HG02852 (cell line): ENCODE measurements at regions not wholly inside any gene's neighbourhood (a gene's known extent, or its start where the extent isn't known, plus 50 kb on each side); places are given as distances from the start of the nearest gene placed in this dataset.
"Not testable (repeated sequence)": the region's sequence is repeated elsewhere in the genome, so short reads cannot be mapped to it uniquely, and the experiment has no call there.

Source experiments
- ATAC-seq: cut with Tn5 transposase; IDR thresholded peaks from one replicate; pipeline ENCODE4 v1.9.1; 2021; ENCODE audit warnings: mild to moderate bottlenecking, moderate library complexity; ENCODE audit not compliant: unreplicated experiment

DNA sequence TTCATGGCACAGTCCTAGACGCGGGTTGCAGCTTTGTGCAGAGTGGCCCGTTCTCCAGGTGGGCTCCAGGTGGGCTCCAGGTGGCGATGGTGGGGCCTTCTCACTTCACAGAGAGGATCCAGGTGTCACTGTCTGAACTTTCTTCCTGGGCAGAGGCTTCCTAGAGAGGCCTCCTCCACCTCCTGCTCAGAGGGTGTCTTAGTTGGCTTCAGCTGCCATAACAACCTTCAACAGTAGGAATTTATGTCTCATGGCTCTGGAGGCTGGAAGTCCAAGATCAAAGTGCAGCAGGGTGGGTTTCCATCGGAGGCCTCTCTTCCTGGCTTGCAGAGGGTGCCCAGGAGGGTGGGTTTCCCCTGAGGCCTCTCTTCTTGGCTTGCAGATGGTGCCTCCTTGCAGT, 125.1 kb downstream of the GLRX3 start:
- no peak for ATAC-seq

DNA sequence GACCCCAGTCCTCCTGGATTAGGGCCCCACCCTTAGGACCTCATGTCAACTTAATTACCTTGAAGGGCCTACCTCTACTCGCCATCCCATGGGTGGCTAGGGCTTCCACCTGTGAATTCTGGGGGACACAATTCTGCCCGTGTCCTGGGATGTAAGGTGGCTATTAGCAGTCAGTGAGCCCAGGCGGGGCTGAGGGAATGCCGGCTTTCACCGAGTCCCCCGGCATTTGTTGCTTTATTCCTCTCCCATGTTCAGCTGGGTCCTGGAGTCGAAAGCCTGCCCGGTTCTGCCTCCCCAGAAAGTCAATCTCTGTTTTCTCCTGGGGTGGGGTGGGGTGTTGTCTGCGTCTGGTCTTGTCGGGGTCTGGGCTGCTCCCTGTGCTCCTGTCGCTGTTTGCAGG, 125.6 kb downstream of the GLRX3 start:
- ATAC-seq, result no peak

DNA sequence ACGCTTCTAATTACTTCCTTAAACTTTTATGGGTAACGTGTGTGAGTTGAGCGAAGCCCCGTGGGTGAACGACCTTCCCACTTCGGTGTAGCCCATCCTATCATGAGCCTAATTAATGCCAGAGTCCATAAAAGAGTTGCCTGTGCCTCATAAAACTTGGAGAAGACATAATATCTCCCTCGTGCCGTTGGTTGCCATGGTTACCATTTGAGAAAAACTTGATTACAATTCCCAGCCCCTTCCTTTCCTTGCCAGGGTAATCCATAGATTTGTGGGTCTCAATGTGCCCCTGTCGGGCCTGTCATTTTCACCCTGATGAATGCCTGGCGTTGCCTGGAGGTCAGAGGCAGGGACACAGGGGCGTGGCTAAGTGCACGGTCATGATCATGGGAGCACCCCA, 127.1 kb downstream of the GLRX3 start:
- no peak for ATAC-seq

DNA sequence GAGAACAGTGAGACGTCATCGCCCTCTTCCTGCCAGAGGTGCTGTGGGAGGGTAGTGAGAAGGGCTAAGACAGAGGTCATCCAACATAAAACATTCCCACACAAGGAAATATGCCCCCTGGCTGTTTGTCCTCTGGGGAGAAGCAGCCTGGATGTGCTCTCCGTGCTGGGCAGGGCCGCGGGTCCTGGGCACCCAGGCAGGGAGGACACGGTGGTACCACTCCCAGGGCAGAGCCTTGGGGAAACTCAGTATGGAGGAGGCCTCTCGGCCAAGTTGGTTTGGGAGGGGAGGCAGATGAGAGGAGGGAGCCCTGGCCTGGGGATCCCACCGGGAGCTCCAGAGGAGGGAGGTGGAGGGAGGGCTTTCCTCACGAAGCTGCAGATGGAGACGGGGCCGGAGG, 129.4 kb downstream of the GLRX3 start:
- ATAC-seq, result no peak

DNA sequence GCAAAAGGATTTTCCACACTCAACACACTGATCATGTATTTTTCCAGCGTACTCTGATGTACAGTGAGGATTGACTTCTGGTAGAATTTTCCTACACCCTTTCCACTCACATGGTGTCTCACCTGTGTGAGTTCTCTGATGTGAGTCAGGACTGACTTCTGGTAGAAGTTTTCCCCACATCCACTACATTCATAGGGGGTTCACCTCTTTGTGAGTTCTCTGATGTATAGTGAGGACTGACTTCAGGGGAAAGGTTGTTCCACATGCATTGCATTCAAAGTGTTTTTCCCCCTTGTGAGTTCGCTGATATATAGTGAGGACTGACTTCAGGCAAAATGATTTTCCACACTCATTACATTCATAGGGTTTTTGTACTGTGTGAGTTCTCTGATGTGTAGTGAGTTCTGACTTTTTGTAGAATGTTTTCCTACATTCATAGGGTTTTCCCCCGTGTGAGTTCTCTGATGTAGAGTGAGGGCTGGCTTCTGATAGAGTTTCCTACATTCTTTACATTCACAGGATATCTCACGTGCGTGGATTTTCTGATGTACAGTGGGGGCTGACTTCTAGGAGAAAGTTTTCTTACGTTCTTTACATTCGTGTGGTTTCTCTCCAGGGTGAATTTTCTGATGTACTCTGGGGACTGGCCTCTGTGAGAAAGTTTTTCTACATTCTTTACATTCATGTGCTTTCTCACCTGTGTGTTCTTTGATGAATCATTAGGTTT, 146.5 kb downstream of the GLRX3 start:
- ATAC-seq, result no peak

DNA sequence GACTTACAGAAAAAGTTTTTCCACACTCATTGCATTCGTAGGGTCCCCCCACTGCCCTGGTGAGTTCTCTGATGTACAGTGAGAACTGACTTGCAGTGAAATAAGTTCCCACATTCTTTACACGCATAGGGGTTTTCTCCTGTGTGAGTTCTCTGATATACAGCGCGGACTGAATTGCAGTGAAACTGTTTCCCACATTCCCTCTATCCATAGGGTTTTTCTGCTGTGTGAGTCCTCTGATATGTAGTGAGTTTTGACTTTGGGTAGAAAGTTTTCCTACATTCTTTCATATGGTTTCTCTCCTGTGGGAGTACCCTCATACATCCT, 147.0 kb downstream of the GLRX3 start:
- ATAC-seq, result no peak

DNA sequence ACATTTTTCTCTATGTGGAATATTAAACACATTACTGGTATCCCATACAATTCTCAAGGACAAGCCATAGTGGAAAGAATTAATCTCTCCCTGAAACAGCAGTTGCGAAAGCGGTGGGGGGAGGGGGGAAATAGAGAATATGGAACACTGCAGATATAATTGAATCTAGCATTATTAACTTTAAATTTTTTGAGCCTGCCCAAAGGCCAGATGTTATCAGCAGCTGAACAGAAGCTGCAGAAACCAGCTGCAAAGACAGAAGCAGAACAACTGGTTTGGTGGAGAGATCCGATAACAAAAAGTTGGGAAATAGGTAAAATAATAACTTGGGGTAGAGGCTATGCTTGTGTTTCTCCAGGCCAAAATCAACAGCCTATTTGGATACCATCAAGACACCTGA, 159.6 kb downstream of the GLRX3 start:
- not testable (repeated sequence) for ATAC-seq

DNA sequence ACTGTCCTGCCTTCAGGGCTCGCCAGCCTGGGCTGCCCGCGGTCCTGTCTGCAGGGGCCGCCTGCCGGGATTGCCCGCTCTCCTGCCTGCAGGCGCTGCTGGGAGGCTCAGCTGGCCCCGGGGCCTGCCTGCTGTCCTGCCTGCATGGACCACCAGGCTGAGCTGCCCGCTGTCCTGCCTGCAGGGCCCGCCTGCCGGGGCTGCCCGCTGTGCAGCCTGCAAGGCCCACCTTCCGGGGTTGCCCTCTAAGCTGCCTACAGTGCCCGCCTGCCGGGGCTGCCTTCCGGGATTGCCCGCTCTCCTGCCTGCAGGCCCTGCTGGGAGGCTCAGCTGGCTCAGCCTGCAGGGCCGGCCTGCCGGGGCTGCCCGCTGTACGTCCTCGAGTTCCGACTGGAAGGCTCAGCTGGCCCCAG, 164.4 kb downstream of the GLRX3 start:
- peak; percentile 44 for ATAC-seq

DNA sequence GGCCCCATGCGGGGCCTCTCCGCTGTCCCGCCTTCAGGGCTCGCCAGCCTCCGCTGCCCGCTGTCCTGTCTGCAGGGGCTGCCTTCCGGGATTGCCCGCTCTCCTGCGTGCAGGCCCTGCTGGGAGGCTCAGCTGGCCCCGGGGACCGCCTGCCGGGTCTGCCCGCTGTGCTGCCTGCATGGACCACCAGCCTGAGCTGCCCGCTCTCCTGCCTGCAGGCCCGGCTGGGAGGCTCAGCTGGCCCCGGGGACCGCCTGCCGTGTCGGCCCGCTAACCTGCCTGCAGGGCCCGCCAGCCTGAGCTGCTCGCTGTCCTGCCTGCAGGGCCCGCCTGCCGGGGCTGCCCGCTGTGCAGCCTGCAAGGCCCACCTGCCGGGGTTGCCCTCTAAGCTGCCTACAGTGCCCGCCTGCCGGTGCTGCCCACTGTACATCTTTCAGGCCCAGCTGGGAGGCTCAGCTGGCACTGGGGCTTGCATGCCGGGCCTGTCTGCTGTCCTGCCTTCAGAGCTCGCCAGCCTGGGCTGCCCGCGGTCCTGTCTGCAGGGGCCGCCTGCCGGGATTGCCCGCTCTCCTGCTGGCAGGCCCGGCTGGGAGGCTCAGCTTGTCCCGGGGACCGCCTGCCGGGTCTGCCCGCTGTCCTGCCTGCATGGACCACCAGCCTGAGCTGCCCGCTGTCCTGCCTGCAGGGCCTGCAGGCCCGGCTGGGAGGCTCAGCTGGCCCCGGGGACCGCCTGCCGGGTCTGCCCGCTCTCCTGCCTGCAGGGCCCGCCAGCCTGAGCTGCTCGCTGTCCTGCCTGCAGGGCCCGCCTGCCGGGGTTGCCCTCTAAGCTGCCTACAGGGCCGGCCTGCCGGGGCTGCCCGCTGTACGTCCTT, 165.1 kb downstream of the GLRX3 start:
- peak; percentile 73 for ATAC-seq

DNA sequence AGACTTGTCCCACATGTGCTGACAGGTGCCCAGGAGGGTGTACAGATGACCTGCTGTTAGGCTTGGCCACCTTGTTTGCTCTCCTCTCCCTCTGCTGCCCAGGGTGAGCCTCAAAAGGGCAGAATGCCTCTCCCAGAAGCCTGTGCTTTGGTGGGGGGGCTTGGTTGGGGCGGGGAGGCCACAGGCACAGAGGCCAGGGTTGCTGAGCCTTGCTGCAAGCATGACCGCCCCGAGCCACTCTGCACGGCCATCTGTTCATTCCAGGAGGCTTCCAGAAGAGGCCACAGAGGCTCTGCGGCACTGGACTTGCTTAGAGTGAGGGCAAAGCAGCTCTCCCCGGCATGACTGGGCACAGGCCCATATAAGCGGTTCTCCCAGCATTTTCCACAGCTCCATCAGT, 190.8 kb downstream of the GLRX3 start:
- no peak for ATAC-seq

DNA sequence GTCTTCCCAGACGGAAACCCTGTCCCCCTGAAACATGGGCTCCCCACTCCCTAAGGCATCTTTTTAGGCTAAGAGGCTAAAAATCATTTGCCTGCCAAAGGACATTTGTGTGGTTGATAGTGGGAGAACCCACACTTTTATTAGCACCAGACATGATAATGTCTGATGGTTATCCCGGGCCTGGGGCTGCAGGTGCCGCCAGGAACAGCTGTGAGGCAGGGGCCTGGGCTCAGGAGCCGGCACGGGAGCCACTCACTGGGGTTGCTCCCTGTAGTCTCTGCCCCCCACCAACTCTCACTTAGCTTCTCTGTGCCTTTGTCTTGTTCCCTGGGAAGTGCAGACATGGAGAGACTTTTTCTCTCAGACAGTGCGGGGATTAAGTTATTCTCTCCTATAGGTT, 193.6 kb downstream of the GLRX3 start:
- no peak for ATAC-seq

DNA sequence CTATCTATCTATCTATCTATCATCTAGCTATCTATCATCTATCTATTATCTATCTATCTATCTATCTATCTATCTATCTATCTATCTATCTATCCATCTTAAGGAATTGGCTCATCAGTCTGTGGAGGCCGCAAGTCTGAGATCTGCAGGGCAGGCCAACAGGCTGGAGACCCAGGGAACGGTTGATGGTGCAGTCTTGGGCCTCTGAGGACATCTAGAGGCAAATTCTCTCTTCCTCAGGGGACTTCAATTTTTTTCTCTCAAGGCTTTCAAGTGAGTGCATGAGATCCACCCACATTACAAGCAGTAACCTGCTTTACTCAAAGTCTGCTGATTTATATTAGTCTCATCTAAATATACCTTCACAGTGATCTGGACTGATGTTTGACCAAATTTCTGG, 197.0 kb downstream of the GLRX3 start:
- no peak for ATAC-seq

DNA sequence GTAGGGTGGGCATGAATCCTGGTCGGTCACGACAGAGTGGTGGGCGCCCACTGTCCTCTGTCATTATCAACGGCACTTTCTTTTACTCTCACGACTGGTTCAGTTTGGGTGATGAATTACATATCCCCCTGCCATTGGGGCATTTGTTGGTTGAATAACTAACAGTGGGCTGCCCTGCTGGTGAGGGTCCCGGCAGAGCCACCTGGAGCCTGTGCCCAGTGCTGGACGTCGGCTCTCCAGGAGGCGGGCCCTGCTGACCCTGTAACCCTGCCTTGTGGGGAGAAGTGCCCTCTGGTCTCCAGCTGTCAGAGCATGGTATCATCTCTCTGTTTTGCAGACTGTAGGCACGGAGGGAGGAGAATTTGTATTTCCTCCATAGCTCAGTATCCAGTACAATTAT, 199.1 kb downstream of the GLRX3 start:
- no peak for ATAC-seq

DNA sequence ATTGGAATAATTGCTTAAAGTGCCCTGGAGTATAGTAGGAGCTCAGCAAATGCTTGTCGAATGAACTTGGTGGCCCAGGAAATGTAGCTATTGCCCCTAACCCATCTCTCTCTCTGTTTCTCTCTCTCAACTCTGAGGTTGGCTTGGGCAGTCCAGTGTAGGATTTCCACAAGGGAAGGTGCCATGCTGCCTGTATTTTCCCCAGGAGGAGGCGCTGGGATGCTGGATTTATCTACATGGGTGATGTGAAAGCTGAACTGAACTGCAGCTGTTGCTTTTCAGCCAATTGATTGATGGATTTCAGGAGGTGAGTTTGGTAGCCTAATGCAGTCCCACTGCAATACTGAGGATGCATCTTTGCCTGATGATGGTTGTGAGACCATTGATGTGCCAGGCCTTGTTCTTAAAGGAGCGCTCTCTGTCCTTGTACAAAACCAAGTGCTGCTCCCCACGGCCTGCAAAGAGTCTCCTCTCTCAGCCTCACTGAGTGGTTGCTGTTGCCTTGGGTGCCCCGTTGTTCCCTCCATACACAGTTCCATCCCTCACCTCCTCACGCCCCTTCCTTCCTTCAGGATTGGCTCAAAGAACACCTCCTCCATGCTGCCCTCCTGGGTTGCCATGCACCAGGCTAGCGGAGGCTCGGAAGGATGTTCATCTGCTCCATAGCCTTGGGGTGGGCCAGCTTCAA, 200.6 kb downstream of the GLRX3 start:
- no peak for ATAC-seq

DNA sequence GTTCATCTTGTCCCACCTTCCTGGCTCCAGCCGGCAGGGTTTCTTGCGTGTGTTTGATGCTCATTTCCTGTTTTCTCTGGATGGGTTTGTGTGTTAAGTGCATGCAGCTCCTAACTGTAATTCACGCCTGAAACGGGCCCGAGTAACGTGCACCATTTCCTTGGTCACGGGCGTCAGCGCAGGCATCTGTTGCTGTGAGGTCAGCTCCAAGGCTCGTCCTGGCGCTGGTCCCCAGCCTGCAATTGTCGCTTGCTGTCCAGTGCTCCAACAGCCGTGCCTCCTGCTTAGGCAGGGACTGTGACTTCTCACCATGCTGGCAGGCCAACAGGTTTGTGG, 201.1 kb downstream of the GLRX3 start:
- ATAC-seq, result no peak

DNA sequence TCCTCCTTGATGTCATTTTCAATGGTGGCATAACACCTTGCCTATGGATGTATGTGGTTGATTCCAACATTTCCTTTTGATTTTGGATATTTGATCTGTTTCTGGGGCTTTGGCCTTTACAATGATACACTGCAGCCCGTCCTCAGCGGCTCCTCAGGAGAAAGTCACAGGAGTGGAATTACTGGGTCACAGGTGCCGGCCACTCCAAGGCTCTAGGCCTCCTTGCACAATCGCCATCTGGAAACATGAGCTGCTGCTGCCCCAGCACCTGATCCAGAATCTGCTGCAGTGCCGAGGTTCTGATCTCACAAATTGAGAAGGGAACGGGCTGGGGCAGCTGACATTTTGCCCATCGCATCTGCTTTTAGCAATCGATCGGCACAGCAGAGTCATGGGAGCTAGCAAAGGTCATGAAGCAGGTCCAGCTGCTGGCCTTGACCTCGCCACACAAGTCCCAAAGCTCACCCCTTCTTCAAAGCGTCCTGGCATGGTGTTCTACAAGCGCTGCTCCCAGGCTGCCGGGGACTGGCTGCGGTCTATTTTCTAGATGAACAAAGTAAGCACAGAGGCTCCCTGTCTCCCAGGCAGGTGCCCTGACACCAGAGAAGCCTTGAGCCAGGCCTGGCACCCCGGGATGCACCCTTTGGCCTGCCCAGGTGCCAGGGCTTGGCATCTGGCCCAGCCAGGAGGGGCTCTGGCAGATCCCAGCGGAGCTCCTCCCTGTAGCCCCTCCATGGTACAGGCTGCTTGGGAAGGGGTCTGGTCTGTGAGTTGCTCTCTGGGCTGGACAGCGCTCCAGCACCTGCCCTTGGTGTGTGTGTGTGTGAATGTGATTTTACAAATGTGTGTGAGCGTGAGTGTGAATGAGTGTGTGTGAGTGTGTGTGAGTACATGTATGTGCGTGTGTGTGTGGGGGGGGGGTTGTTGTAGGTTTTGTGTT, 201.8 kb downstream of the GLRX3 start:
- ATAC-seq, result no peak

DNA sequence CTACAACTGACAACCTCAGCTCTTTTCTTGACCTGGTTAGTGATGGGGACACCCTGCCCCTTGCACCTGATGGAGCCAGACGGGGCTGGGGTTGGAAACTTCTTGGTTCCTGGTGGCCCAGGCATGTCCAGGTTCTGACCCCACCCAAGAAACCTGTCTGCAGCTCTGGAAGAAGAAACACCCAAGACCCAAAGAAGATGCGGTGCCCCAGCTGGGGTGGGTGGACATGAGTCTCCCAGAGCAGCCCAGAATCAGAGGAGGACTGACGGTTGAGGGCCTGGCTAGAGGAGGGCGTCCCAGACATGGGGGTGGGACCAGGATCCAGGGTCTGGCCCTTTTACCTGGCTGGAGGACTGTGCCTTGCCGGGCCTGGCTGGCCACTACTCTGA, 202.4 kb downstream of the GLRX3 start:
- no peak for ATAC-seq

DNA sequence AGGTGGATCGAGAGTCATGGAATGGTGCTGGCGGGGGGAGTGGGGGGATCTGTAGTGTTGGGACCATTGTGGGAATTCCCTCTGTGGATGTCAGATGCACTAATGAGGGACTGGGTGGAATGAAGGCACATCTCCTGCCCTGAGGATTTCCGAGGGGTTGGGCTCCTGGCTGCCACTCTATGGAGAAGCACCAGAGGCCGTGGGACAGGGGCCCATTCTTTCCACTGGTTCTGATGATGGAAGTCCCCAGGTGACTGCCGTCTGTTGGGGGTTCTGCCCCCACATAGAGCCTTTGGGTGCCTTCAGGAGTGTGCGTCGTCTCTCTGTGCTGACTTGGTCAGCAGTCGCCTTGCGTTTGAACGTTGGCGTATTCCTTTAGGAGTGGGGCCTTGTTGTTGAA, 202.9 kb downstream of the GLRX3 start:
- no peak for ATAC-seq

DNA sequence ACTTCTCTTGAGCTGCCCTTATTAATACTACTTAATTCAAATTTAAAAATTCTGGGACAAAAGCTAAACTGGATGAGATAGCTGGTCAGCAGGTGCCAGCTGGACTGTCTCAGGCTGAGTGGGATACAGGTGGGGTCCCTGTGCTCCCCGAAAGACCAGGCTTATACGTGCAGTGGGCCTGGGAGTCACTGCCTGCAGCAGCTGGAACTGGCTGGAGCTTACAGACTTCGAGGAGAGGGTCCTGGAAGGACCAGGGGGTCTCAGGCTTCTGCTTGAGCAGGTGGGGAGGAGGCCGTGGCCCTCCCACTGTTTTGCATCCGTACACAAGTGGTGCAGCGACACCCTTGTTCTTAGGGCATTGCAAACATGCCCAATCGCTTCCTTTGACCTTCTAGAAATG, 203.7 kb downstream of the GLRX3 start:
- ATAC-seq, result no peak

DNA sequence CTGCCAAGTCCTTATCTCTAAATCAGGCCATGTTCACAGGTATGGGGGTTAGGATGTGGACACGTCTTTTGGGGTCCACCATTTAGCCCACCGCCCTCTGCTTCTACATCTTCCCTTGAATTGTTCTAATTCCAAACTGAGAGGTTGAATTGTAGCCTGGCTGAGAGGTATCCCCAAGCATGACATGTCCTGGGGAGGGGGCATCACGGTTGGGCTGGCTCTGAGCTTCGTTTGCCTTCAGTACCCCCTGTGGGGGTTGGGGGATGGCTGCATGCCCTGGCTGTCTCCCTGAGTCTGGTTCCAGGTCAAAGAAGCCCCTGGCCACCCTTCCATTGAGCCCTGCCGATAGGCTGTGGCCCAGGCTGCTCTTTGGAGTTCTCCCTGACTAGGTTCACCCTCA, 204.6 kb downstream of the GLRX3 start:
- no peak for ATAC-seq

DNA sequence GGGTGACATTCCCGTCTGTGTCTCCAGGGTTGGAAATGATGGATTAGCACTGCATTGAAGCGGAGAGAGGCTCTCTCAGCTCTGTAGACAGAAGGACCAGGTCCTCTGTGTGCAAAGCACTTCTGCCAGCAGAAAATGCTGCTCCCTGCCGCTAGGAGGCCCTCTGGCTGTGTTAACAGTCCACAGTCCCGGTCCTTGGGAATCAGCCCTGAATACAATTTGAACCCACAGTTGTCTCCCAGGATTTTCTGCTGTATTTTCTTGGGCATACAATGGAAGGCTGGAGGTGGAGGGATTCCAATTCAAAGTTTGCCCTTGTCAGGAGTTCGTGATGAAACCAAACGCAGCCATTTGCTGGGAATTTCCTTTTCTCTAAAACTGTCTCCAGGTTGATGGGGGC, 205.2 kb downstream of the GLRX3 start:
- ATAC-seq, result no peak
